SK-N-MC (cell line): ENCODE measurements at regions not wholly inside any gene's neighbourhood (a gene's known extent, or its start where the extent isn't known, plus 50 kb on each side); places are given as distances from the start of the nearest gene placed in this dataset.

Experiments used
- EZH2 ChIP-seq: fragments of 200-600 bp; sonication (generic); IDR thresholded peaks from one replicate; pipeline ENCODE4 v1.6.1; 2017; ENCODE audit warnings: antibody characterized with exemption
- FOXP2 ChIP-seq: optimal IDR thresholded peaks from 2 replicates; pipeline ENCODE3; 2011; ENCODE audit warnings: mild to moderate bottlenecking, moderate library complexity; ENCODE audit not compliant: insufficient read depth; ENCODE audit errors: extremely low read length, control extremely low read depth
- POLR2AphosphoS5 ChIP-seq: IDR thresholded peaks from 2 replicates; pipeline ENCODE4 v1.6.1; 2012; ENCODE audit warnings: mild to moderate bottlenecking, low read depth, low read length, borderline replicate concordance

DNA sequence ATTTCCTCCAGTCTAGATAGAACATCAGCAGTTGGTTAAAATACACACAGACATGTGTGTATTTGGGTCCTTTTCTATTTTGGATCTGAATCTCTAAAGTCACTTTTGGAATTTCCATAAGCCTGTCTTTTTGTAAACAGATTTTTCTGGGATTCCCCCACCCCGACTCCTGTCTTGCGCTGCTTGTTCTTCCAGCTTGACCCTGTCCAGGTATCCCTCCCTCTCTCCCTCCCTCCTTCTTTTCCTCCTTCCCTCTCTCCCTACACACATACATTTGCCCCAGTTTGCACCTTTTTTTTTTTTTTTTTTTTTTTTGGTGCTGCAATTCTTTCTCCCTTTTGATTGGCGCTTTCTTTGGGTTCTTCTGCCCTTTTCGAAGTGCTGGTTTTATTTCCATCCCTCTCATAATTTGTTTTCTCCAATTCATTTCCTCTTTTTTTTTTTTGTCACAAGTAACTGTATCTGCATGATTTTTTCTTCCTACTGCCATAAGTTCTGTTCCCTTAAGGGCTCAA, 114.8 kb upstream of the SERTAD2 start:
- TF ChIP-seq POLR2AphosphoS5 (no peak), EZH2 (no peak), FOXP2 (no peak)
